ENCODE measurements at regions not wholly inside any gene's neighbourhood (a gene's known extent, or its start where the extent isn't known, plus 50 kb on each side); places are given as distances from the start of the nearest gene placed in this dataset.

DNA sequence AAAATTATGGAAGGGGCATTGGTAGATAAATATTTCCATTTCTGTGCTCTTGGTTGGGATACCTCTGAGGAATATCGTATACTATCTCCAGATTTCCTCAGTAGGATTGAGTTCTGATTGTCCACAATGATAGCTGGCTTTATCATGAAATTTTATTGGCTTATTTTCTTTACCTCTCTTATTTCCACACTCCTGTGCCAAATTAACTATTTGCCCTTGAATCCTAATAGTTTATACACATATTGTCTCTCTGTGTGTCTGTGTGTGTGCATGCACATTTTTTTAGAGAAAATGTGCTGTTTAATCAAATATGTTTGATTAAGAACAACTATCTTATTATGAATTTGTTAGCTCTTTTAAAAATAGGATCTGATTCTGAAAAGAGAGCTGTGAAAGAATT is 271.6 kb downstream of the DTHD1 start:
- TF ChIP-seq CTCF (IDR thresholded peaks at IDR 0.05; ENCODE audit: borderline replicate concordance, extremely low read depth, low read length, poor library complexity, severe bottlenecking) = no peak
- no peak for TF ChIP-seq EZH2 (IDR thresholded peaks at IDR 0.05; ENCODE audit: borderline replicate concordance, low read depth, low read length, severe bottlenecking)
- no peak overlapping the region for H3K9ac ChIP-seq (ENCODE audit: low read depth, low read length)
- no peaks in the 10 kb centered on the region for H3K9me3 ChIP-seq (ENCODE audit: insufficient read depth, low read length, severe bottlenecking)
- H3K4me3 ChIP-seq (ENCODE audit: low read depth in 1 of 2, low read length in 2 of 2) = no peak overlapping the region
- H3K27ac ChIP-seq (ENCODE audit: low read length) = no peak overlapping the region
- H3K4me1 ChIP-seq (ENCODE audit: insufficient read depth, low read length) = no peaks in the 10 kb centered on the region
- no peaks in the 10 kb centered on the region for H3K27me3 ChIP-seq (ENCODE audit: insufficient read depth, low read length, poor library complexity)
- no peaks in the 10 kb centered on the region for H3K36me3 ChIP-seq (ENCODE audit: insufficient read depth, low read length)
- DNase-seq (no peak), ATAC-seq (ENCODE audit: insufficient read depth, low read depth) (no peak)
- H2AFZ ChIP-seq (ENCODE audit: low read depth, low read length) = no peak overlapping the region
- H4K20me1 ChIP-seq (ENCODE audit: insufficient read depth, low read length) = no peaks in the 10 kb centered on the region
- H3K4me2 ChIP-seq (ENCODE audit: insufficient read depth, low read length) = no peak overlapping the region
- H3K79me2 ChIP-seq (ENCODE audit: insufficient read depth, low read length) = no peaks in the 10 kb centered on the region

DNA sequence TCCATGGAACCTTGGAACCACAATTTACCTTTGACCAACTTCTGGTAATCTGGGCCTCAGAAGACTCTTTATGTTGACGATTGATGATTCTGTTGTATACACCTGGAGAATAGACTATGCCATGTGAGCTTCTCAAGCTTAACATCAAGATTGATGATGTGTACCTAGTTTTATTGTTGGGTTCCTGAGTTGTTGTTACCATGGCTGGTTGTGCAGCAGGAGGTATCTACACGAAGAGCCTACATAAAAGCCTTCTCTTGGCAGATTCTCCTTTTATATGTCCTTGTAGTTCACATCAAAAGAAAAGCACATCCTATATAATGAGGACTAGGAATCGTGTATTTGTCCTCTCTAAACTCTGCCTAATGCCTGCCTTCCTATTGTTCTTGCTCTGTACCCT is 272.0 kb downstream of the DTHD1 start:
- H3K27me3 ChIP-seq (ENCODE audit: insufficient read depth, low read length, poor library complexity) = no peaks in the 10 kb centered on the region
- H3K4me2 ChIP-seq (ENCODE audit: insufficient read depth, low read length) = no peak overlapping the region
- no peak for ATAC-seq (ENCODE audit: insufficient read depth, low read depth)
- H3K4me1 ChIP-seq (ENCODE audit: insufficient read depth, low read length) = no peaks in the 10 kb centered on the region
- H3K4me3 ChIP-seq (ENCODE audit: low read depth in 1 of 2, low read length in 2 of 2) = no peak overlapping the region
- TF ChIP-seq CTCF (IDR thresholded peaks at IDR 0.05; ENCODE audit: borderline replicate concordance, extremely low read depth, low read length, poor library complexity, severe bottlenecking) = no peak
- TF ChIP-seq EZH2 (IDR thresholded peaks at IDR 0.05; ENCODE audit: borderline replicate concordance, low read depth, low read length, severe bottlenecking) = no peak
- no peak overlapping the region for H3K9ac ChIP-seq (ENCODE audit: low read depth, low read length)
- H4K20me1 ChIP-seq (ENCODE audit: insufficient read depth, low read length) = no peaks in the 10 kb centered on the region
- no peaks in the 10 kb centered on the region for H3K79me2 ChIP-seq (ENCODE audit: insufficient read depth, low read length)
- DNase-seq = no peak
- H2AFZ ChIP-seq (ENCODE audit: low read depth, low read length) = no peak overlapping the region
- no peaks in the 10 kb centered on the region for H3K36me3 ChIP-seq (ENCODE audit: insufficient read depth, low read length)
- no peak overlapping the region for H3K27ac ChIP-seq (ENCODE audit: low read length)
- no peaks in the 10 kb centered on the region for H3K9me3 ChIP-seq (ENCODE audit: insufficient read depth, low read length, severe bottlenecking)

DNA sequence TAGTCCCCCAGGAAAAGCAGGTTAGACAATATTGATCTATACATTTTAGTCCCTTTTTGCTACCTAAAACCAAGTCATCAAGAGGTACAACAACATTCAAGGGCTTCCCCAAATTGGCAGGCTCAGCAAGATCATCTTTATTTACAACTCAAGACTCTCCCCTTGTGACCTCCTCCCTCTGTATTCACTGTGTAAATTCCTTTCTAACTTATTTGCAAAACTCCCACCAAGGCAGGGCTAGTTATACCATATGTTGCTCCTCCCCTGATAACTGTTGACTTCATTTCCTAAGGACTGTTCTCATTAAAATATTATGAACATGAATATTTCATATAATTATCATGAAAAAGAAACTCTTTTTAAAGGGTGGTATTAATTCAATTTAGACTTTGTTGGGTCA is 275.6 kb downstream of the DTHD1 start:
- no peak overlapping the region for H3K4me3 ChIP-seq (ENCODE audit: low read depth in 1 of 2, low read length in 2 of 2)

More for the DNA sequence above, 275.6 kb downstream of the DTHD1 start:
- no peaks in the 10 kb centered on the region for H3K4me1 ChIP-seq (ENCODE audit: insufficient read depth, low read length)
- TF ChIP-seq CTCF (IDR thresholded peaks at IDR 0.05; ENCODE audit: borderline replicate concordance, extremely low read depth, low read length, poor library complexity, severe bottlenecking) (no peak), EZH2 (IDR thresholded peaks at IDR 0.05; ENCODE audit: borderline replicate concordance, low read depth, low read length, severe bottlenecking) (no peak)
- ATAC-seq (ENCODE audit: insufficient read depth, low read depth) (no peak), DNase-seq (no peak)
- no peak overlapping the region for H2AFZ ChIP-seq (ENCODE audit: low read depth, low read length)
- H3K27ac ChIP-seq (ENCODE audit: low read length) = no peak overlapping the region
- H4K20me1 ChIP-seq (ENCODE audit: insufficient read depth, low read length) = no peaks in the 10 kb centered on the region
- no peaks in the 10 kb centered on the region for H3K36me3 ChIP-seq (ENCODE audit: insufficient read depth, low read length)
- H3K9ac ChIP-seq (ENCODE audit: low read depth, low read length) = no peak overlapping the region
- H3K79me2 ChIP-seq (ENCODE audit: insufficient read depth, low read length) = no peaks in the 10 kb centered on the region
- H3K4me2 ChIP-seq (ENCODE audit: insufficient read depth, low read length) = no peak overlapping the region
- no peaks in the 10 kb centered on the region for H3K27me3 ChIP-seq (ENCODE audit: insufficient read depth, low read length, poor library complexity)
- H3K9me3 ChIP-seq (ENCODE audit: insufficient read depth, low read length, severe bottlenecking) = no peaks in the 10 kb centered on the region
